ENCODE measurements at regions not wholly inside any gene's neighbourhood (a gene's known extent, or its start where the extent isn't known, plus 50 kb on each side); places are given as distances from the start of the nearest gene placed in this dataset.

DNA sequence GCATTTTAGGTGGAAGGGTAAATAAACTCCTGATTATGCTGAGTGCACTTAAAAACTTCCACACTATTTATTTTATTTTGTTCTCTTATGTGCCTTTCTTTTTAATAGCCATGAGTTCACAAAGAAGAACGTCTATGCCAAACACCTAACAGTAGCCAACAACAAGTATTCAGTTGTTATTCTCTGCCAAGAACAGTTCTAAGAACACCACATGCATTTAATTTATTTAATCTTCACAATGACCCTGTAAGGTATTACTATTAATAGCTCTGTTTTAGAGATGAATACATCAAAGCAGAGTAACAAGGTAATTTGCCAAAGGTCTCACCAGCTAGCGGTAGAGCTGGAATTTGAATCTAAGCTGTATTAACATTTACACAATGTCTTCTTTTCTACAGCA is 240.1 kb downstream of the ALG10B start:
- DNase-seq = no peak

DNA sequence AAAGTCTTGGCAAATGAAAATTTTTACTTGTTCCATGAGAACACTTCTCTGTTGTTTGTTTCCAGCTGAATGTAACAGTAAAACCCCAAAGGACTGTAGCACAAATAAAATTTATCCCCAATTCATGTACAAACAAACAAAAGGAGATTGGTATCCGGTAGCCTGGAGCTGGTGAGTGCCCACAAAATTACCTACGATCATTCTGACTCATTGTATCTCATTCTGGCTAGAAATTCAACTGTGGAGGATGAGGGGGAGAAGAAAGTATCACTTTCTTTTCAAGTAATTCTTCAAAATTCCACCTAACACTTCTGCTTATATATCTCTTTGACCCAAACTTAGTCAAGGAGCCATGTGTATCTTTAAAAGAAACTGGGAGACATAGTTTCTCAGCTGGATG is 268.5 kb downstream of the ALG10B start:
- DNase-seq = no peak

DNA sequence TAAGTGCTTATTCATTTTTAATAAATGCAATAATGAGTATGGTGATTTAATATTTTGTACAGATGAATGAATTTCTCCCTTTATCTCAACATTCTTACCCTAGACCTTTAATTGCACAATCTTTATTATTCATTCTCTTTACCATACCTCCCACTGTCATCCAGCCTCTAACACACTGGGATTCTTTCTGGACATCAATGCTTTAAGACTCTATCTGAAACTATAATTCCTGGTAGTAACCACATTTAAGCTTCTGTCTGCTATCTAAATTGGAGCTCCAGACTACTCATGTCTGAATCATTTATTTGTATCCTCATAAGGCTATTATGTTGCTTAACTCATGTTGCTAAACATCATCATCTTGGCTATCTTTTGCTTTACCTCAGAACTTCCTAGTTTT is 270.2 kb downstream of the ALG10B start:
- no peak for DNase-seq

DNA sequence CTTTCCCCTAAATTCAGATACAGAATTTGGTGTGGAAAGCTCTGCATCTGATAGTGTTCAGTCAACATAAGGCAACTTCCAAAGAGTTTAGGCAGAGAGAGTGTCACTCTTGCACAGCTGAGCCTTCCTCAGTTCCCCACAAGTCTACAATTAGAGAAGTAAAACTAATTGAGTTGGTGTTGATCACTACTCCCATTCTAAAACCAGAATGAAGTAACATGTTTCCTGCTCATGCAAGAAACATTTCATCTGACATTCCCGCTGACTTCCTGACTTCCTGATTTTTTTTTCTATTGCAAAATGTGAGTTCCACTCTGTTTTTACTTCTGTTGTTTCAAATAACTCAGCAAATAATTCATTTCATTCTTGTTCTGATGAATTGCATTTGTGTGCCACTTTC is 271.0 kb downstream of the ALG10B start:
- DNase-seq = no peak

DNA sequence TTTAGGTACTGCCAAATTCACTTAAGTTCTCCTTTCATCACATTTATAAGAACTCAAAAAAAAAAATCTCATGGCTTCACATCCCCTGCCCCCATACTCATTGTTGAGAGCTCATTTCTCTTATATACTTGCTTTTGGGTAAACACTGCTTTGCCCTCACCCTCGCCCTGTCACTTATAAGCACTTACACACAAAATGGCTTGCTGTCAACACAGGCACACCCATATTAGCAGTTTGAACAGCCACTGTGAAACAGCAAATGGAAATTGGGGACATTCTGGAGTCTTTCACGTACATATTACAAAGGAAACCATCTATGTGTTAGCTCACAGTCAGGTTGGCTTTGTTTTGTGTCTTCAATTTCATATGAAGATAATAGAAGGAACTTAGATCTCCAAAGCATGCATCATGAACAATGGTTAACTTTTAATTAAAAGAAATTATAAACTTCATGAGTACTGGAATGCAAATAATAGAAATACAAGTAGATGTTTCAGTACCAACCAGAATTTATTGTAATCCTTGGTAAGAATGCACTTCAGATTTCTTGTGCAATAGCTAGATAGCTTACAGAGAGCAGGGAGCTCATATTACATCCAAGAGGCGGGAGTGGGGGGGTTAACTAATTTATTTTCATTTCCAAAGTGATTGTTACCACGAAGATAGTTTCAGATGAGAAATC is 272.2 kb downstream of the ALG10B start:
- DNase-seq = peak; percentile 10

DNA sequence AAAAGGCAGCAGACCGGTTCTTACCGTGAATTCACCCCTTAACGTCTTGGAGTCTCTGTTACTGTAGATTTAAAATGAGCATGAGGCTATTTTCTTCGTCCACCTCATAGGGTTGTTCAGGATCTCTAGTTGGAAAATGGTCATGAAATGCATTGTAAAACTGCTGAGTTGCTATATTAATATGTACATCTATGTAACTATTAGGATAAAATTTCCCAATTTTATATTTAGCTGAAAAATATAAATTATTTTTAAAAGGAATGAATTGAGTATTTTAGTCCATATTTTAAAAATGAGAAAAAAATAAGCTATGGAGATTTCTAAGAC is 272.7 kb downstream of the ALG10B start:
- DNase-seq = no peak

DNA sequence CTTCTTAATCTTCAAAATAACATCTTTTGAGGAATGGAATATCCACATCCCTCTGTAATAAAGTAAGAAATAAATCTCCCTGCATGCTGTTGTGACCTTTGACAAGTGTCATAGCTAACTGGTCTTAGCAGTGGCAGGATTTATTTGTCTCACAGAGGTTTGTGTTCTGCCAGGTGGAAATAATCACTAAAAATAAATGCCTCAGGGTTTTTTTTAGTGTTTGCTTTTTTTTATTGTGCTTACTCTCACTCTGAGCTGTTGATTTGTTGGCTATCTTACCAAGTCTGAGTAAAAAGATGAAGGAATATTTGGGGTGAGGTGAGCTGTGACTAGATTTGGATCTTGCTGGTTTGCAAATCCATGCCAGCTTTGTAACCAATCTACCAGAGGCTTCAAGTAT is 285.4 kb downstream of the ALG10B start:
- DNase-seq = peak; percentile 15

Data from renal pelvis (tissue), 1 donor.